ENCODE measurements at regions not wholly inside any gene's neighbourhood (a gene's known extent, or its start where the extent isn't known, plus 50 kb on each side); places are given as distances from the start of the nearest gene placed in this dataset.

DNA sequence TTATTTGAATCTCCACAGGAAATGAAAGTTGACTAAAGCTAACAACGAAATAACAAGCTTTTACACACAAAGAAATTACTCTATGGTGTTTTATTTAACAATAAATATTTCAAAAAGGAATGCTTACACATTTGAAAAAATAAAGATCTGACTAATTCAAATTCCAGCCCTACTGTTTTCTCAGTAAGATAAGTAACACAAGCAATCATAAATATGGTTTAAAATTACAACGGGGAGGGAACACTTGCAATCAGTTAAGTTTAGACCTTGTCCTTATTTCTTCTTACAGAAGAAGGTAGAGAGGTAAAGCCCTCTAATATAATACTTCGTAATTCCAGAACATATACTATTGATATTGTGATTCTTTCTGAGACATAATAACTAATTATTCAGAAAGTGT is 158.5 kb downstream of the DHX15 start:
- TF ChIP-seq, protein P1, sequence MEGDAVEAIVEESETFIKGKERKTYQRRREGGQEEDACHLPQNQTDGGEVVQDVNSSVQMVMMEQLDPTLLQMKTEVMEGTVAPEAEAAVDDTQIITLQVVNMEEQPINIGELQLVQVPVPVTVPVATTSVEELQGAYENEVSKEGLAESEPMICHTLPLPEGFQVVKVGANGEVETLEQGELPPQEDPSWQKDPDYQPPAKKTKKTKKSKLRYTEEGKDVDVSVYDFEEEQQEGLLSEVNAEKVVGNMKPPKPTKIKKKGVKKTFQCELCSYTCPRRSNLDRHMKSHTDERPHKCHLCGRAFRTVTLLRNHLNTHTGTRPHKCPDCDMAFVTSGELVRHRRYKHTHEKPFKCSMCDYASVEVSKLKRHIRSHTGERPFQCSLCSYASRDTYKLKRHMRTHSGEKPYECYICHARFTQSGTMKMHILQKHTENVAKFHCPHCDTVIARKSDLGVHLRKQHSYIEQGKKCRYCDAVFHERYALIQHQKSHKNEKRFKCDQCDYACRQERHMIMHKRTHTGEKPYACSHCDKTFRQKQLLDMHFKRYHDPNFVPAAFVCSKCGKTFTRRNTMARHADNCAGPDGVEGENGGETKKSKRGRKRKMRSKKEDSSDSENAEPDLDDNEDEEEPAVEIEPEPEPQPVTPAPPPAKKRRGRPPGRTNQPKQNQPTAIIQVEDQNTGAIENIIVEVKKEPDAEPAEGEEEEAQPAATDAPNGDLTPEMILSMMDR (IDR thresholded peaks at IDR 0.05) = no peak
- TF ChIP-seq POLR2A (IDR thresholded peaks at IDR 0.05) = no peak
